ENCODE measurements at regions not wholly inside any gene's neighbourhood (a gene's known extent, or its start where the extent isn't known, plus 50 kb on each side); places are given as distances from the start of the nearest gene placed in this dataset.

- no peak for DNase-seq
Observed at GRCh38 chrX:45771560-45772340, 571.1 kb upstream of the DIPK2B start.

DNA sequence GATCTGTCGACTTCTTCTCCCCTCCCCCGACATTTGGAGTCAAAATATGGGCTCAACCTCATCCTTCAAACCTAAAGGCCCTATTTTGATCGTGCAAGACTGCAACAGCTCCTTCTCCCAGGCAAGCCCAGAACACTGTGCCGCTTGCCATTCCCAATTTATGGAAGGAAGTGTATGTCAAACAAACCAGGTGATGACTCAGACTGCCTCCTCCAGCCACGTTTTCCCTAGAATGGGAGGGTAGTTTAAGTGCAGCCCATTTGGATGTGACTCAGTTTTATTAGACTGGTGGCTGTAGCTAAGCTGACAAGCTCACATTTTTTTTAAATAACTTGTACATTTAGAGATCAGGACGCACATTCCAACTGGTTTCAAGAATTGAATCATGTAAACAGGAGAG lies 570.4 kb upstream of the DIPK2B start:
- DNase-seq: no peak

DNA sequence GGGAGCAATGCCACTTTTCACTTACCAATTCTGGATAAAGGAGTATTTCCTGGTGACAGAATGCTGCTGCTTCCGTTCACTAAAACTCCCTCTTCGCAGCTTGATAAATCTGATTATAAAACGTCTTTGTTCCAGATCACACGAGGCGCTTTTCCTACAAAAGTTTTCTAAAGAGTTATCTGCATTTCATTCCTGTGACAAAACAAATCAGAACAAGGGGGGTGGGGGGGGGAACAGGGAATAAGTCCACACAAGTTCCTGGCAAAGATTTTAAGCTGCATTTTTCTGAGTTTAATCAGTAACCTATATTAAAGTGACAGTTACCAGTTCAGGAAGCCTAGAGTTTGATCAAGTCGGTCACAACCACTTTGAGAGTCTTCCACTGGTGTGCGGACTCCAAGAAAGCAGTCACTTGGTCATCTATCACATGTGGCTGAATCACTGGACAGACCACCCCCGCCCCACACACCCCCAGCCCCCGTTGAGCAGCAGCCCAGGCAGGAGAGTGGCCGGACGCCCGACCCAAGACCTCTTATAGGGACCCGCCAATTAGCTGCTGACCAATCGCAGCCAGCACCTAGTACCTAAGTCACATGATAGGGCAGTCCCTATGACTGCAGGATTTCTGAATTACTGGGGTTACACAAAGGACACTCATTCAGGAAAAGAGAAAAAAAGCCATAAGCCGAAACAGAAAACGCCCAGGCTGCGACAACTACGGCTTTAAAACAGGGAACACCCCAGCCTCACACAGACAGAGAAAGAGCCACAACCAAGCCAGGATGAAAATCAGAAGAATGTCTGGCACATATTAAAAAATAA lies 569.3 kb upstream of the DIPK2B start:
- peak; percentile 60 for DNase-seq

GRCh38 chrX:45768666-45769236 lies 568.1 kb upstream of the DIPK2B start:
- DNase-seq: no peak

DNA sequence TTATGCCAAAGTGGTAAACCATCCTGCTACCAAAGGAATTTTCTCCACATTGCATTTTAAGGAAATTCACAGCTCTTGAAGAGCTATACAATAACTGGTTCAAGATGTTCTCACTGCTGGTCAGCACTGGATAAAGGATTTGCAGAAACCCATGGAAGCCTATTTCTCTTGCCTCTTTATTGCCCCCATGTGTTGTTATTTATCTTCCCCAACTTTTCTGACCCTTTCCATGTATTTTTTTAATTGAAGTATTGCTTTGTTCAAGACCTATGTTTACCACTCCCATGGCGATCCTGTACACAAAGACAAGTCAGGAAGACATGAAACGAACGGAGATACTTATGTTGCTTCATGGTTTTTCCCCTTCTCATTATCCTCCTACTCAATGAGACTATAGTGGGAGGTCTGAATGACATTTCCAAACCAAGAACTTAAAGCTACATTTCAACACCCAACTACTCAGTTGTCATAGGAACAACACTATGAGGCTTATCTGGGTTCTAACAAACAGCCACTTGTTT lies 566.4 kb upstream of the DIPK2B start:
- no peak for DNase-seq

GRCh38 chrX:45765767-45766166 lies 565.1 kb upstream of the DIPK2B start:
- DNase-seq: no peak

DNA sequence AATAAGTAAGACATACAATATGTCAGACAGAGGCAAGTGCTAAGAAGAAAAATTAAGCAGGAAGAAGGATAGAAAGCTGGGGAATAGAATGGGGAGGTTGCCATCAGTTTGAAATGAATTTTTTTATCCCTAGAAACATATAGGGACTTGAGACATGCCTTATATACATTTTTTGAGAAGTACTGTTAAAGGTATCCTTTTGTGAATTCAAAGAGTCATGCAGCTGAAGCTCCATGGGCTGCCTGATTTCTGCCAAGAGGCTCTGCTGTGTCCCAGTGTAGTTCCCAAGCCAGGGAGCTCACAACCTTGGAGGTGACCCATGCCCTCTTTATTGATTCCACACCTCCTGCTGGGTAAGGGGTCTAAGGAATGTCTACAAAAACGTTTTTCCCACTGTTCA lies 564.6 kb upstream of the DIPK2B start:
- DNase-seq: no peak

GRCh38 chrX:45762699-45763647 lies 562.3 kb upstream of the DIPK2B start:
- no peak for DNase-seq

DNA sequence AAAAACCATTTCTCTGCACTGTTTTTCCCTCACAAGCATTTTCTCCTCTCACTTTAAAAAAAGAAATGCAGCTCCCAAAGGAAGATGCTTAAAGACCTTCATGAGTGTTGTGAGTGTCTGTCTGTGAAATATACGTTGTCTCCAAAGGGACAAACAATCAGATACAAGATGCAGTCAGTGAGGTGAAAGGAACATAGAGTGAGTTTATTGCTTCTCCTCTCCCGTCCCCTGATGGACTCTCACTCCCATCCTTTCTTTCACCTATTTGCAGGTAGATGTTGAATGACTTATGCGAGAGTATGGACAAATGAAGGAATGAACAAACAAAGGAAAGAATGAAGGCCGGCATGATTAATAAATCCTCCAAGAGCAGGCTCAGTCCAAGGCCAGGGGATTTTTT lies 561.2 kb upstream of the DIPK2B start:
- no peak for DNase-seq

DNA sequence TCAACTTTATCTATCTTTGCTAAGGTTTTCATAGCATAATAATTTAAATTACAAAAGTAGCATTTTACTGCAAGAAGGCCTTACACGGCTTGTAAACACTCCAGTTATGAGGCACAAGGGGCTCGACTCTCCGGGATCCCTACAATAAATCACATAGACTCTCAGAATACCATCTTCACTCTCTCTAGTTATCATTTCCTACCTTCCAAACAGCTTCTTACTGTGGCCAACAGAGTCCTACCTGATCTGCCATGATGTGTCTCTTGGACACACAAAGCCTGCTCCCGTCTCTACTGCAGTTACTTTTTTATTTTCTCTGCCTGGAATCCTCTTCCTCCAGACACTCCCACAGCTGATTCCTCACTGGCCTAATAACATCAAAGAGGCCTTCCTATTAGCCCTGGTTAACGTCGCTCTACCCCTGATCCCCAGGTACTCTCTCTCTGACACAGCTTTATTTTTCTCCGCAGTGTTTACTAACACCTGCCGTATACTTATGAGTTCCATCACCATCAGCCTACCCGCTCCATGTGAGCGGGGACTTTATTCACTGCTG lies 559.6 kb upstream of the DIPK2B start:
- DNase-seq: no peak

DNA sequence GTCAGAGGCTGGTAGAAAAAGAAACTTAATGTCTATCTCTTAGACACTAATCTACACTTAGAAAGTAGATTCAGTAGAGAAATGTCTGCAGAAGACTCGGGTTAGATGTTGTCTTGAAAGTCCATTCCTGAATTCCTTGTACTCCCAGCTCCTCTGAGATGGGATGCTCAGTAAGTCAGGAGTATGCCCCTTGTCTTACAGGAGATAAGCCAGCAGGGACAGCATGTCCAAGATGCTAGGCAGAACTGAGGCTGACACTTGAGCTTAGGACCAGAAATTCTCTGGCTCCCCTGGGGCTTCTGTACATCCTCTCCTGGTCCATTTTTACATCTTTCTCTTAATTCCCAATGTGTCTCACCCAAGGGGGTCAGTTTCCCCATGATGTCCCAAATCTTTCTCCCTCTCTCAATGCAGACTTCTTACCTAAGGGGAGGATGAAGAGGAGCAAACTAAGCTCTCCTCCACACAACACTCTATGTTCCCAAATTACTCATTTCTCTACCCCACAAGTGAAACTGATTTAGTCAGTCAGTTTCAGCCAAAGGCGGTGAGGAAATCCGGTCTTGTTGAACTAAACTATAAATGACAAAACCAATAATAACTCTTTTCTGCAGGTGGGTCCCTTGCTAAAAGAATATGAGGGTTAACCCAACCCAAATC lies 558.2 kb upstream of the DIPK2B start:
- DNase-seq: no peak

DNA sequence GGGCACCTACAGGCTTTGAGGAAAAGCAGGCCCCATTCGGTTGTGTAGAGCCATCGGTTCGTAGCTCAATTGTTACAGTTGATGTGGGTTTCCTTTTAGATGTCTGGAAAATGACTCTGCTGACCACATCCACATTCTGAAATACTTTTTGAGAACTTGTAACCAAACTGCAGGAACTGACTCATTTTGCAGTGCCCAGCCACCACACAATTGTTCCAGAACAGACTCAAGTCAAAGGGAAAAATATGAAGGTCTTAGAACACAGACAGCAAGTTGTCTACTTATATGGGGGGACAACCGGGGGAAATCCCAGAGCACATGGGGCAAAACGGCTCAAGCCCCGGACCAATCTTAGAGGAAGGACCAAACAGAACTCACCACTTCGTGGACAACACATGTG lies 557.6 kb upstream of the DIPK2B start:
- DNase-seq: no peak

- DNase-seq: no peak
Observed at GRCh38 chrX:45757272-45757671, 556.6 kb upstream of the DIPK2B start.

DNA sequence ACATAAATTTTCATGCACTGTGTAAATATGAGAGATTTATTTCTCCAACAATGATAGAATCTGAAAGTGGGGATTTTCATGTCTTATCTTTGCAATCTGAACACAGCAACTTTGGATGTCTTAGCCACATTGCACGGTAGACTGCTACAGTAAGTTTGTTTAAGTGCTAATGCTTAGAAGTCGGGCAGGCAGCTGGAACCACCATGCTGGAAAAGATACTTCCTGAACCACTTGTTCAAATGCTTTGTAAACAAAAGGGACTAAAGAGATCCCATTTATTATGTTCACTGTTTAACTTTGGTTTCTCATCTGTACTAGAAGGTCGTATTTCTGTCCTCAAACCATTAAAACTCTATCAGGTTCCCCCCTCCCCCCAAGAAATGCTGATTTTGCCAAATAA lies 555.9 kb upstream of the DIPK2B start:
- no peak for DNase-seq

DNA sequence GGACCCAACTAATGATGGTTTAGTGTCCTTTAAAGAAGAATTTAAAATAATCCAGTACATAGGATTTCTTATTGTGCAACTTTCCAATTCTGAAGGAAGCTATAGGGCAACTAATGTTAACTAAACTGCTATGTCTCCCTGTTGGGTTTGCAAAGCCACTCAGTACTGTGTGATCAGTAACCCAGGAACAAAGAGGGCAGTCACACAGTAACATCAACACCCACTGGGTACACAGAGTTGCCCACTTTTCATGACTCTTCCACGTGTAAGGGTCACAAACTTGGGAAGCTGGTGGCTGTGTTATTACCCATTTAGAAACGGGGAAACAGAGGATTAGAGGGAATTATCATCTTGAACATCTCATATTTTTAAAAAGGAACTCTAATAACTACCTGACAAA lies 555.0 kb upstream of the DIPK2B start:
- no peak for DNase-seq

DNA sequence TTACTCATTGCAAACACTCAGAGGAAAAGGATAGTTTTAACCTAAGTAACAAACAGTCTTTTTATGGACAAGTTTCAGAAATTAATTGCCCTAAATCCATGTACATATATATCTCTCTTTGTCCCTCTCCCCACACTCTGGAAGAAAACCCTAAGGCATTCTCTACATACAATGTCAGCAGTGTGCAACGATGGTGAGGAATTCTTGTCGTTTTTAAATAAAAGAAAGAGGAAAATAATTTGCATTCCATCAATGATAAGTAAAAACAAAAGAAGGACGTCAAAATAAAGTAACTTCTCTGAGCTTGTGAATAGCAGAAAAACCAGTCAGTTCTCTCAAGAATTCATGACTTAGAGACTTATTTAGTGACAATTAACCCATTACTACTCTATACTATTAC lies 550.5 kb upstream of the DIPK2B start:
- no peak for DNase-seq

GRCh38 chrX:45750639-45751038 lies 550.0 kb upstream of the DIPK2B start:
- DNase-seq: no peak

DNA sequence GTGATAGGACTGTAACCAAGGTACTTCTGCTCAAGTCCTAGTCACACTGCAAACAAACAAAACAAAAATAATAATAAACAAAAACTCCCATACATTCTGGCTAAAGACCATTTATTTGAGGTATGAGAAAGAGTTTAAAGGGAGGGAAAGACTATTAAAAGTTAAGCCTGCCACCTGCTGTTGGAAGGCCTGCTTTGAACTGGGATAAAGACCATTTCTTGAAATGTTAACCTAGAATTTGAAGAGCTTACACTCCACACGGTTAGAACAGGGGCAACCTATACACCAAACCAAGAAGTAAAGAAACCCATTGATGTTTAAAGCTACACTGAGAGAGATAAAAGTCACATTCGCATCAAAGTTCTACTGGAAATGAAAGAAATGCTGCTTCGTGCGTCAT lies 548.7 kb upstream of the DIPK2B start:
- no peak for DNase-seq

GRCh38 chrX:45748369-45748774 lies 547.7 kb upstream of the DIPK2B start:
- no peak for DNase-seq

- no peak for DNase-seq
Observed at GRCh38 chrX:45747905-45748304, 547.2 kb upstream of the DIPK2B start.

GRCh38 chrX:45745479-45745878 lies 544.8 kb upstream of the DIPK2B start:
- DNase-seq: no peak
